Renal cortical epithelial cell (primary cell): ENCODE measurements at regions not wholly inside any gene's neighbourhood (a gene's known extent, or its start where the extent isn't known, plus 50 kb on each side); places are given as distances from the start of the nearest gene placed in this dataset.

Experiments used
- DNase-seq: peaks from one replicate; pipeline ENCODE4 v3.0.0-alpha.2; 2011; ENCODE audit warnings: low read depth

DNA sequence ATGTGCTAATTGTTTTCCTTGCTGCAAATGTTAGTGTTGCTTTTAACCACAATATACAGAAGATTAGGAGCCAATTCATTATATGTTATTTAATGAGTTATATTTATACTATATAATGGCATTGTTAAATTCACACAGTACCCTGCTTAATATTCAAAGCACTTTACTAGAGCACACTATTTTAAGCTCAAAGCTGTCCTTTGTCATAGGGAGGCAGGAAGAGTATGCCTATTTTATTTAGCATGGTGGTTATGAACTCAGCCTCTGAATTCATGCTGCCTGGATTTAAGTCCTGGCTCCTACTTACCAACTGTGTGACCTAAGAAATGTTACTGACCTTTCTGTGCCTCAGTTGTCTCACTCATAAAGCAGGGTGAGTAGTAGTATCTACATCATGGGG lies 80.5 kb downstream of the FASTKD2 start:
- DNase-seq: no peak

- DNase-seq: no peak
Measured at GRCh38 chr2:206846331-206846730, 80.9 kb downstream of the FASTKD2 start.

DNA sequence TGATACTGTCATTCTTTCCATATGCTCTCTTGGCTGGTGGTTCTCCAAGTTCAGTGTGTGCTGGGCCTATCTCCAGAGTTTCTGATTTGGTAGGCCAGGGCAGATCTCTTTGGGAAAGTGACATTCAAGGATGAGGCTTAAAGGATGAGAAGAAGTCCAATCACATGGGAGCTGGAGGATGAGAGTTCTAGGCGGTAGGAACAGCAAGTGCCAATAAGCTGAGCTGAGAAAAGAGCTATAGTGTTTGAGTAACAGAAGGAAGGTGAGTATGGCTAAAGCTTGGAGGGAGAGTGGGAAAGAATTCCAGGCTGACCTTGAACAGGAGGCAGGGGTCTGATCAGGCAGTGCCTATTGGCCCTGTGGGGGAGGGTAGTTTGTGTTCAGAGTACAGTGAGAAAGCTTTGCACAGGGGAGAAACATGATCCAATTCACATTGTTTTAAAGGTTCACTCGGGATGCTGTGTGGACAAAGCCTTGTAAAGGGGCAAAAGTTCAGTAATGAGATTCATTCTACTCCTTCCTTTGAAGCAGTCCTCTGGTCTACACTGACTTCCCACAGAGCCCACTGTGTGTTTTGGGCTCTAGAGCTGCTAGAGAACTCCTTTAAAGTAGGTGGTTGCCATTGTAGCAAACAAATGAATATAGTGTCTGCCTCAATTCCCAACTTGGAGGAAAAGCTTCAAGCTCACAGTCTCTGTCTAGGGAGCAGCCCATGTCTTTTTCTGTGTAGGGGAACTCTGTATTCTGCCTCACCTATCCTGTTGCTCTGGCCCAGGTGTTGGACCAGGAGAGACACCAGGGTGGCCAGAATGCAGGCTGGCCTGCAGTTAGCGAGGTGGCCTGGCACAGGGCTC lies 81.8 kb downstream of the FASTKD2 start:
- DNase-seq: no peak

DNA sequence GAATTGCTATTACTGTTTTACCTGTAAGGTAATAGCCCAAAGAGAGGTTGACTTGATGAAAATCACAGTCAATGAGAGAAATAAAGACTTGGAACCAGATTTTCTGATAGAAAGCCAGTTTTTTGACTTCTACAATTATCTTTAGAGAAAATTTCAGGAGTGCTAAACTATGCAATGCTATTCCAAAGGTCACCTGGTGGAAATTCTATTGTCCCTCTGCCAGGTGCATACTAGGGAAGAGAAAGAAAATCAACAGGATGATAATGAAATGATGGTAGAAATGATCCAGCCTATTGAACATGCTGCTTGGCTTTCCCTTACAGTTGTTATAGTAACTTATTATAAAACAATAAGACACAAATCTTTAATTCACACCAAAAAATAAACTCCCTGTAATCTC lies 85.0 kb downstream of the FASTKD2 start:
- no peak for DNase-seq

DNA sequence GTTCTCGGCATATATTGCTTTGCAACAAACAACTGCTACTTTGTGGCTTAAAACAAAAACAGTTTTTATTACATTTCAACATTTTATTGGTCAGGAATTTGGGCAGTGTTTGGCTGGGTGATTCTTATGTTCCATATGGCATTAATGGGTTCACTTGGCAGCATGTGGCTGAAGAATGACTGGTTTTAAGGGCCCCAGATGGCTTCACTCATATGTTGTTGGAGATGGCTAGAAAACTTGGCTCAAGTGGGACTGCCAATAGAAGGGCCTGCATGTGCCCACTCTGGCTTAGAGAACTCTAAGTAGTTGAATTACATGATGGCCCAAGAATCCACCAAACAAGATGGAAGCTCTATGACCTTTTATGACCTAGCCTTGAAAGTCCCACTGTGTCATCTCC lies 86.1 kb downstream of the FASTKD2 start:
- DNase-seq: no peak

GRCh38 chr2:206853915-206854314 lies 85.4 kb upstream of the CPO start:
- no peak for DNase-seq

DNA sequence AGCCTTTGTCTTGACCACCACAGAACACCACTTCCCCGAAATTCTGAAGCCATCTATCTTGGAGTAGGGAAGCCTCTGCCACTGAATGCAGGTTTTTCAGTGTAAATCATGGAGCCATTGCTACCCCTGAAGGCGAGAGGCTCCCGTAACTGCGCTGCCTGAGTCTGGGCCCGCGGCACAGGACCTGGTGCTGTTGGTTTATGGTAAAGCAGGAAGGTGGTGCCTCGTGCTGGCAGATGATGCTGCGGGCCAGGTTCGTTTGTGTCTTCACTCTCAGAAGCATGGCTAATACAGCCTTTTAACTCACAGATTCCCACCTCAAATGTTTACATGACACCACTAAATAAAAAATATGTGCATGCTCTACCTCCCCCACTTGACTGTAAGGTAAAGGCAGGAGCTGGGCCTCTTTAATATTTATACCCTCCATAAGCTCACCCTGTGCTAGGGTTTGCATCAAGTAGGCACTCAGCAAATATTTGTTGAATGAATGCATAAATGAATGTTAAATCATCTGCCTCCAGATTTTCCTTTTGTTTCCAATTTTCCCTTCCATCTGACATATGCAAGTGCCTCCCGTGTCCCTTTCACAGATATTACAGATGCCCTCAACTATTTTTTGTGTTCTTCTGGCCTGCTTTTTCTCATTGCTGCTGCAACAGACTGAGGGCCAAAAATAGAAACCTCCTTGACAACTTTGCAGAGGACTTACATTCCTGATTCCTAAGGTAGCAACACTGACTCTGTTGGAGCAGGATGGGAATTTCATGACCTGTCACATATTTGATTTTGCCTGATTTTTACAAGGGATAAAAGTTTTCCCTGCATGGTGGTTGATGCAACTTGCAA lies 83.5 kb upstream of the CPO start:
- no peak for DNase-seq

DNA sequence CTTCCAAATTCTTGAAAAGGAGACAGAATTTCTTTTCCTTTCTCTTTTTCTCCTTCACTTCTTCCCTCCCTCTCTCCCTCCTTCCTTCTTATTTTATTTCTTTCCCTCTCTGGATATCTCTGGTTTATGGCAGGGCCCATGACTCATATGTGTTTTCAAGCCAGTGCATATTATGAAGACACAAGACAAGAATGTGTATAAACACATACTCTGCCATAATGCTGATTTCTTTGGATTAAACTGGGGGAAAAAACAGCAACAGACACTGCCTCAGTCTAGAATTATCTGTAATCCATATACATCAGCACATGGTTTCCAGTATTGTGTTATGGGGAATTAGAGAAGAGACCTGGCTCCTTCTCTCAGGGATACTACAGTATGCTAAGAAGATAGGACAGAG lies 82.8 kb upstream of the CPO start:
- peak; percentile 18 for DNase-seq

DNA sequence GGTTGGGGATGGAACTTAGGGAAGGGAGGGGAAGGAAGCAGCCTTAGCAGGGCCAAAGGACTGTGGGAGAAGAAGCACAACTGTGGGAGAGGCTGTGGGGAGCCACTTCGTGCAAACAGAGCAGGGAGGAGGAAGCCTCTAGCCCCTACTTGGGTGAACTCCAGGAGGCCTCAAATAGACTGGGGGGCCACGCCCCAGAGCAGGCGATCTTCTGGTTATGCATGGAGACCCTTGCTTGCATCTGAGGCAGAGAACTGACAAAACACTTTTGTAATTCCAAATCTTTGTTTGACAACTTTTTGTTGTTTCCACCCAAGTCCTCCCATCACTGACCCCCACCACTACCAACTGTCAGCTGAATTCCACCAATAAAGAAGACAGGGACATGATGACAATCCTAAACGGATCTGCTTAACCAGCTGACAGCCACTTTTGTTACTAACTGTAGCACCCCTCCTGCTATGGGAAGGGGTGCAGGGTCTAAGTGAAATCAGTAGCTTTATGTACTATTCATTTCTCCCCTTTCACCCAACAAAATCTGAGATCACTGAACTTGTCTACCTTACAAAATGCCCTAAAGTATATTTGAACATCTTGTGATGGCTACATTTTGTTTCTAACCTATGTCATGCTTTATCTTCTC lies 80.5 kb upstream of the CPO start:
- no peak for DNase-seq

DNA sequence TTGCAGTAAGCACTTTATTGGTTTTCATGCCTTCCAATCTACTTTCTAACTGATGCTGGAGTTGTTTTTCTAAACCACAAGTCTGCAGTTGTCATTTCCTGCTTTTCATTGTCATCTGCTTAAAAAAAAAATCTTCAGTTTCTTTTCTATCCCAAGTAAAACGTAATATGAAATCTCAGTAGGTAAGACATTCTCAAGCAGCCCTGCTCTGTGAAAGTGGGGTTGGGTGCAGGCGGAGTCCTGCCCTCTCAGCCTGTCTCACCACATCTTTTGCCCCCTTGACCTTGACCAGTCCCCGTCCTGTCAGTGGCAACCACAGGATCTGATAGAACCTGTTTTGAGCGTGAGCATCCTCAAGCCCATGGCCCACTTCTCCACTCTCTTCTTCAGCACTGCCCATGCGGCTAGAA lies 80.0 kb upstream of the CPO start:
- DNase-seq: no peak

DNA sequence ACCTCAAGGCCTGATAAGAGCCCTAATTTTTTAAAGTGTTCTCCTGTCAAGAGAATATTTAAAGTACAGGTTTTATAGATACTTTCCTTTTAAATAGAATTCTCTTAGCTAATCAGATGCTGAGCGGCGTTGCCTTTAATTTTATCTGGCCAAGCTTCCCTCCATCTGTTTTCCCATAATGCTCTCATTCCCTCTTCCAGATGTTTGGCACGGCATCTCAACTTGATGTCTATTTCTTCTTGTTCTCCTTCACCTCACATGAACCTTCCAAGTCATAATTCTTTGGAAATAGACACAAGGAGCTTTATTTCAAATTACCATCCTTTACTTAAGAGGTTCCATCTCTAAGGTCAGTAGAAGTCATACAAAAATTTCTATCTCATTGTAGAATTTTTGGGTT lies 76.1 kb upstream of the CPO start:
- no peak for DNase-seq

DNA sequence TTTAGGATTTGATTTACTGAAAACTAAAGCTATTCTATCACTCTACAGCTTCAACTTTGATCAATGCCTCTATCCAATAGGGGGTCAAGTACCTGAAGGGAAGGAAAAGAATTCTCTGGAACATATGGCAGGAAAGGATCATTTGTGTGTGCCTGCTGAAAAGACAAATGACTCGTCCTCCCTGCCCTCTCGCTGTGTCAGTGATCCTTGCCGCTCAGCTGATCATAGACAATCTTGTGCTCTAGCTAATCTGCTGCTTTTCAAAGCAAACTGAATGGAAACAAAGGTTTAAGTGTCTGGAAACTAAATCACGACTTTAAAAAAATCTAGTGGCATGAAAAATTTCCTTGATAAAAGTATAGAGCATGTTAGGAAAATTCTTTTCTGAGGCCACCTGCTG lies 75.6 kb upstream of the CPO start:
- peak; percentile 4 for DNase-seq

GRCh38 chr2:206867006-206867405 lies 72.3 kb upstream of the CPO start:
- DNase-seq: no peak

GRCh38 chr2:206869824-206870495 lies 69.4 kb upstream of the CPO start:
- DNase-seq: peak; percentile 15

DNA sequence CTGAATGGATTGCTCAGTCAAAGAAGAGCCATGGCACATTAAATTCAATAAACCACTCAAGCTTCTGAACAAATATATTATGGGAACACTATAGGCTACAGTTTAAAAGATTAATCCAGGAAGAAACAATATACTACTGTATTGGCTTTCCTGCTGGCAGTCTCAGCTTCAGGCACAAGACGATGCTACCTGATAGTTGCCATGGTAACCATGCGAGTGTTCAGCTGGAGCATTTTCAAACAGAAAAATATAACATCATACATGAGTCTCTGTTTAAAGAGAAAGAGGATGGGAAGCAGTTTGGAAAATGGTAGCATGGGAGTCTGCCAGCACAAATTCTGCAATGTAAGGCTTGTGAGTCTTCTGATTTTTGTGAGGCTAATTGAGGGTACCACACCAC lies 65.9 kb upstream of the CPO start:
- no peak for DNase-seq

DNA sequence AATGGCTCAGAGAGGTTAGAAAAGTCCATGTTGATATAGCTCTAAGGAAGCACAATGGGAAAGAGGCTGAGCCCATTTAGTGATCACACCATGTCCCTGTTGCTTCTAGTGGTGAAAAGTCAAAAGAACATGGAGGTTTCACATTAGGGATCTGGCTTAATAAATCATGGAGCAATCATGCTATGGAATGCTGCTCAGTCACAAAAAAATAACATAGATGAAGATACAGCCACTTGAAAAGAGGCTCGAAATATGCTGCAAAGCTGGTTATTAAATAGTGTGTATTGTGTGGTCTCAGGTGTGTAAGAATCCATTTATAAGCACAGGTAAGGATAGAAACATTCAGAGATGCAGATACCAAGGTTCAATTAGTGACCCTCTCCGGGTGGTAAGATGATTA lies 63.6 kb upstream of the CPO start:
- DNase-seq: no peak

GRCh38 chr2:206876216-206876860 lies 63.0 kb upstream of the CPO start:
- DNase-seq: peak; percentile 17

DNA sequence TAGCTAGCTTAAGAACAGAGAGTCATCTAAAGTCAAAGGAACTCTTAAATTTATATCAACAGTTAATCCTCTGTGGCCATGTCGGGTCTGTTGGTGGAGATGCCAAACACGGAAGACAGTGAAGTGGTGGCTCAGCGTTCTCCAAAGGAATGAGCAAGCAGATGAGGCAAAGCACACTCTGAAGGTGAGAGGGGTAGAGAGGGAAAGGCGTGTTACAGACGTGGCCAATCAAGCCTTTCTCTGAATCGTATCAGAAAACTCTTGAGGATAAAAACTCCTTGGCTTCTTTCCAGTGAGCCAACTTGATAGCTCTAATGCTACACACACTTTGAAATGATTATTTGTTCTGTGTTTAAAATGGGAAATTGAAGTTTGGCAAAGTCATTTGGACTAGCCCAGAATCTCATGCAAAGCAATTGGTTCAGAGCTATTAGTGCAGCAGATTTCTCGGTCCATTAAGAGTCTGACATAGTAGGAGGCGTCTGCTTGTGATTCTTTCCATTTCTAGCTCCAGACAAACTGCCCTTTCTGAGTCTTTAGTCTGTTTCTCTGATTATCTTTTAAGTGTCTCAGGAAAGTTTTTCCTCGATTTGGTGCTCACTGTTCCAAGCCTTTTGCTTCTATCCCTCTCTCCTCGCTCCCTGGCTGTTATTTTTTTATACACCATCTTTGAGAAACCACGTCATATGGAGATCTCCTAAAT lies 57.5 kb upstream of the CPO start:
- no peak for DNase-seq

DNA sequence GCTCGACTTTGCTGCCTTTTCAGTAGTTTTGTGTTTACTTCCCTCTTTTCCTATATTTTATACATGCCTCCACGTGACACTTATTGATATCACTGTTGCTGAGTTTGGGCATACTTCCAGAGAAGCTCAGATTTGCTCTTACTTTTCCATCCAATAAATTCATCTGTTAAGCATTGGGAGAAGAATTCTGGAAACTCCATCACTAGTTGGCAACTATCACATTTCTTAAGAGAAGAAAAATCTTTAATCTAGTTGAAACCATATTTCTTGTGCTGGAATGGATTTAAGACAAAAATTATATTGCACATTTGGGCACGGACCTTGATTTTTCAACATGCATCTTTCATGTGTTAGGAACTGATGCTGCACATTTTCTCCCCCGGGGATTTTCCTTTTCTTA lies 52.6 kb upstream of the CPO start:
- DNase-seq: no peak

DNA sequence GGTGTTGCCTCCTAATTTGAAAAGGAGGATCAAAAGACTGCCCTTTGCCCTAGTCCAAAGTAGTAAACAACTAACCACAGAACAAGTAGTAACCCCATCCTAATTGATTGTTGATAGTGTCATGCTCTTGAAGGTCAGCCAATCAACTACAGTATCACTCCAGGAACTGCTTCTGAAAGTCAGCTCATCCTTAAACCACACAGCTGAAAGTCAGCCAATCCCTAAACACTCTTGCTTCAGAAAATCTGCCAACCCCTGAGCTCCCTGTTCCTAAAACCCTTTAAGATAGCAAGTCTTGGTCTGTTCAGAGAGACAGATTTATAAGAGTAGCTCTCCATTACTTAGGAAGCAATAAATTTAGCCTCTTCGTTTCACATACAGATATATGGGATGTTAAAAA lies 51.6 kb upstream of the CPO start:
- DNase-seq: no peak
